Activated naive CD4-positive, alpha-beta T cell treated with anti-CD3 and anti-CD28 coated beads, Interleukin-2, amount 10 ng/mL, durations not matched to agents 7 days and 5 days (primary cell): ENCODE measurements at regions not wholly inside any gene's neighbourhood (a gene's known extent, or its start where the extent isn't known, plus 50 kb on each side); places are given as distances from the start of the nearest gene placed in this dataset.

ENCODE experiments used
- CTCF ChIA-PET: fragments of 350-600 bp; sonication (Branson Sonifier 250); formaldehyde crosslinking; loops from one replicate; lab custom pipeline; 2021; ENCODE audit warnings: antibody characterized with exemption; lab: Charles Lee
- DNase-seq: peaks from one replicate; pipeline ENCODE4 v3.0.0-alpha.2; 2020
- H3K27ac Mint-ChIP-seq: one replicate; pipeline ENCODE4 v1.8.0; 2021; ENCODE audit warnings: mild to moderate bottlenecking, moderate library complexity, mixed read lengths
- H3K27me3 Mint-ChIP-seq: one replicate; pipeline ENCODE4 v1.8.0; 2021; ENCODE audit warnings: mild to moderate bottlenecking, mixed read lengths
- H3K36me3 Mint-ChIP-seq: one replicate; pipeline ENCODE4 v1.8.0; 2021; ENCODE audit warnings: mixed read lengths
- H3K4me1 Mint-ChIP-seq: one replicate; pipeline ENCODE4 v1.8.0; 2021; ENCODE audit warnings: mixed read lengths
- H3K4me3 Mint-ChIP-seq: one replicate; pipeline ENCODE4 v1.8.0; 2021; ENCODE audit warnings: mild to moderate bottlenecking, moderate library complexity, mixed read lengths
- H3K9me3 Mint-ChIP-seq: one replicate; pipeline ENCODE4 v1.8.0; 2021; ENCODE audit warnings: mixed read lengths

GRCh38 chr13:74511523-74511922 lies 377.3 kb upstream of the KLF12 start:
- H3K4me1 Mint-ChIP-seq, result no peaks in the 10 kb centered on the region
- DNase-seq, result no peak
- H3K27me3 Mint-ChIP-seq, result no peaks in the 10 kb centered on the region
- no peaks in the 10 kb centered on the region for H3K9me3 Mint-ChIP-seq
- no peak overlapping the region for H3K4me3 Mint-ChIP-seq
- no peaks in the 10 kb centered on the region for H3K36me3 Mint-ChIP-seq
- no peak overlapping the region for H3K27ac Mint-ChIP-seq
- CTCF ChIA-PET, result no interaction called here

GRCh38 chr13:74487091-74487722 lies 353.0 kb upstream of the KLF12 start:
- Mint-ChIP-seq H3K4me1 (no peaks in the 10 kb centered on the region), H3K9me3 (no peaks in the 10 kb centered on the region), H3K27me3 (no peaks in the 10 kb centered on the region), H3K4me3 (no peak overlapping the region), H3K36me3 (no peaks in the 10 kb centered on the region), H3K27ac (no peak overlapping the region)
- no peak for DNase-seq
- CTCF ChIA-PET, result no interaction called here

GRCh38 chr13:74485757-74486156 lies 351.6 kb upstream of the KLF12 start:
- Mint-ChIP-seq H3K9me3 (no peaks in the 10 kb centered on the region), H3K4me1 (no peaks in the 10 kb centered on the region), H3K4me3 (no peak overlapping the region), H3K36me3 (no peaks in the 10 kb centered on the region), H3K27me3 (no peaks in the 10 kb centered on the region), H3K27ac (no peak overlapping the region)
- no peak for DNase-seq
- CTCF ChIA-PET, result no interaction called here

- CTCF ChIA-PET, result no interaction called here
- Mint-ChIP-seq H3K4me3 (no peak overlapping the region), H3K9me3 (no peaks in the 10 kb centered on the region), H3K4me1 (no peaks in the 10 kb centered on the region), H3K27ac (no peak overlapping the region), H3K36me3 (no peaks in the 10 kb centered on the region), H3K27me3 (no peaks in the 10 kb centered on the region)
- DNase-seq, result no peak
Measured at GRCh38 chr13:74479124-74479523, 344.9 kb upstream of the KLF12 start.

GRCh38 chr13:74476788-74477187 lies 342.6 kb upstream of the KLF12 start:
- no peaks in the 10 kb centered on the region for H3K27me3 Mint-ChIP-seq
- CTCF ChIA-PET, result interaction anchor here (0.8 kb wide), 1 partner anchor 12 kb away, joined by 3 read pairs; no protein-coding TSS in a partner anchor
- H3K4me1 Mint-ChIP-seq, result no peaks in the 10 kb centered on the region

GRCh38 chr13:74476365-74476764 lies 342.2 kb upstream of the KLF12 start:
- H3K27ac Mint-ChIP-seq, result no peak overlapping the region
- CTCF ChIA-PET, result no interaction called here
- no peaks in the 10 kb centered on the region for H3K4me1 Mint-ChIP-seq
- no peak overlapping the region for H3K4me3 Mint-ChIP-seq
- no peaks in the 10 kb centered on the region for H3K27me3 Mint-ChIP-seq
- H3K36me3 Mint-ChIP-seq, result no peaks in the 10 kb centered on the region
- DNase-seq, result no peak
- H3K9me3 Mint-ChIP-seq, result no peaks in the 10 kb centered on the region

More at GRCh38 chr13:74476788-74477187, 342.6 kb upstream of the KLF12 start:
- no peaks in the 10 kb centered on the region for H3K9me3 Mint-ChIP-seq
- no peaks in the 10 kb centered on the region for H3K36me3 Mint-ChIP-seq
- H3K27ac Mint-ChIP-seq, result no peak overlapping the region
- no peak overlapping the region for H3K4me3 Mint-ChIP-seq
- DNase-seq, result no peak

GRCh38 chr13:74466864-74467263 lies 332.7 kb upstream of the KLF12 start:
- peaks cover 3% of the 10 kb centered on the region for H3K27me3 Mint-ChIP-seq
- CTCF ChIA-PET, result interaction anchor here (0.7 kb wide), 1 partner anchor 667 kb away, joined by 3 read pairs; no protein-coding TSS in a partner anchor
- H3K4me1 Mint-ChIP-seq, result no peaks in the 10 kb centered on the region
- H3K9me3 Mint-ChIP-seq, result no peaks in the 10 kb centered on the region
- DNase-seq, result no peak
- H3K36me3 Mint-ChIP-seq, result no peaks in the 10 kb centered on the region
- H3K27ac Mint-ChIP-seq, result no peak overlapping the region
- H3K4me3 Mint-ChIP-seq, result no peak overlapping the region

GRCh38 chr13:74466020-74466419 lies 331.8 kb upstream of the KLF12 start:
- Mint-ChIP-seq H3K36me3 (no peaks in the 10 kb centered on the region), H3K4me1 (no peaks in the 10 kb centered on the region), H3K4me3 (no peak overlapping the region), H3K27me3 (peaks cover 3% of the 10 kb centered on the region), H3K9me3 (no peaks in the 10 kb centered on the region), H3K27ac (no peak overlapping the region)
- DNase-seq, result no peak
- CTCF ChIA-PET, result interaction anchor here (0.5 to 0.7 kb wide), 2 partner anchors 10 to 666 kb away, joined by 3 read pairs; no protein-coding TSS in a partner anchor

- Mint-ChIP-seq H3K27ac (no peak overlapping the region), H3K4me3 (no peak overlapping the region), H3K27me3 (peaks cover 3% of the 10 kb centered on the region), H3K4me1 (no peaks in the 10 kb centered on the region), H3K9me3 (no peaks in the 10 kb centered on the region), H3K36me3 (no peaks in the 10 kb centered on the region)
- no peak for DNase-seq
- CTCF ChIA-PET, result interaction anchor here (1.6 kb wide), 1 partner anchor 12 kb away, joined by 3 read pairs; no protein-coding TSS in a partner anchor
Measured at GRCh38 chr13:74465271-74465670, 331.1 kb upstream of the KLF12 start.

GRCh38 chr13:74464670-74465069 lies 330.5 kb upstream of the KLF12 start:
- CTCF ChIA-PET, result interaction anchor here (1.6 kb wide), 1 partner anchor 13 kb away, joined by 3 read pairs; no protein-coding TSS in a partner anchor
- H3K36me3 Mint-ChIP-seq, result no peaks in the 10 kb centered on the region
- H3K4me1 Mint-ChIP-seq, result no peaks in the 10 kb centered on the region
- DNase-seq, result no peak
- no peaks in the 10 kb centered on the region for H3K9me3 Mint-ChIP-seq
- H3K27me3 Mint-ChIP-seq, result peaks cover 3% of the 10 kb centered on the region
- no peak overlapping the region for H3K4me3 Mint-ChIP-seq
- H3K27ac Mint-ChIP-seq, result no peak overlapping the region

- DNase-seq, result no peak
- no peaks in the 10 kb centered on the region for H3K4me1 Mint-ChIP-seq
- H3K27me3 Mint-ChIP-seq, result peaks cover 3% of the 10 kb centered on the region
- no peak overlapping the region for H3K27ac Mint-ChIP-seq
- H3K4me3 Mint-ChIP-seq, result no peak overlapping the region
- H3K36me3 Mint-ChIP-seq, result no peaks in the 10 kb centered on the region
- CTCF ChIA-PET, result no interaction called here
- H3K9me3 Mint-ChIP-seq, result no peaks in the 10 kb centered on the region
Measured at GRCh38 chr13:74461011-74461410, 326.8 kb upstream of the KLF12 start.

GRCh38 chr13:74452881-74453280 lies 318.7 kb upstream of the KLF12 start:
- CTCF ChIA-PET, result no interaction called here
- H3K27ac Mint-ChIP-seq, result no peak overlapping the region
- DNase-seq, result no peak
- H3K4me1 Mint-ChIP-seq, result no peaks in the 10 kb centered on the region
- no peak overlapping the region for H3K4me3 Mint-ChIP-seq
- H3K27me3 Mint-ChIP-seq, result peaks cover 4% of the 10 kb centered on the region
- H3K36me3 Mint-ChIP-seq, result no peaks in the 10 kb centered on the region
- no peaks in the 10 kb centered on the region for H3K9me3 Mint-ChIP-seq

GRCh38 chr13:74452176-74452575 lies 318.0 kb upstream of the KLF12 start:
- Mint-ChIP-seq H3K27ac (no peak overlapping the region), H3K4me1 (no peaks in the 10 kb centered on the region), H3K27me3 (peaks cover 4% of the 10 kb centered on the region), H3K9me3 (no peaks in the 10 kb centered on the region), H3K4me3 (no peak overlapping the region), H3K36me3 (no peaks in the 10 kb centered on the region)
- no peak for DNase-seq
- CTCF ChIA-PET, result no interaction called here

GRCh38 chr13:74450964-74451363 lies 316.8 kb upstream of the KLF12 start:
- H3K27ac Mint-ChIP-seq, result no peak overlapping the region
- H3K27me3 Mint-ChIP-seq, result peaks cover 4% of the 10 kb centered on the region
- H3K4me1 Mint-ChIP-seq, result no peaks in the 10 kb centered on the region
- CTCF ChIA-PET, result no interaction called here
- no peaks in the 10 kb centered on the region for H3K9me3 Mint-ChIP-seq
- no peaks in the 10 kb centered on the region for H3K36me3 Mint-ChIP-seq
- H3K4me3 Mint-ChIP-seq, result no peak overlapping the region
- DNase-seq, result no peak

GRCh38 chr13:74450525-74450845 lies 316.3 kb upstream of the KLF12 start:
- H3K4me3 Mint-ChIP-seq, result no peak overlapping the region
- H3K4me1 Mint-ChIP-seq, result no peaks in the 10 kb centered on the region
- peaks cover 4% of the 10 kb centered on the region for H3K27me3 Mint-ChIP-seq
- H3K9me3 Mint-ChIP-seq, result no peaks in the 10 kb centered on the region
- CTCF ChIA-PET, result no interaction called here
- DNase-seq, result no peak
- H3K36me3 Mint-ChIP-seq, result no peaks in the 10 kb centered on the region
- H3K27ac Mint-ChIP-seq, result no peak overlapping the region
